ENCODE measurements at regions not wholly inside any gene's neighbourhood (a gene's known extent, or its start where the extent isn't known, plus 50 kb on each side); places are given as distances from the start of the nearest gene placed in this dataset.

DNA sequence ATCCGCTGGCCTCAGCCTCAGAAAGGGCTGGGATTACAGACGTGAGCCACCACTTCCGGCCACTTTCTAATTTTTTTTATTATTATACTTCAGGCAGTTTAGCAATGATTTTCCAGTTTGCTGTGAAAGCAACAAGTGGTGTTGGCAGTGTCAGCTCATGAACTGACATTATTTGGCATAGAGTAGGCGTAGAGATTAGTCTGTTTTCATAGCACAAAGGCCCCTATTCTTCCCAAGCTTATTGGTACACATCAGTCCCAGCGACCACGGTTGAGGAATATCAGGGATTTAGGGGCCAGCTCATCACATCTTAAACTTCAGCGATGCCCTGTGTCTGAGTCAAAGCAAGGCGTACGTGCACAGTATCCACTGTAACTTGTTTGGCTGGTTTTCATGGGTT, 53.0 kb upstream of the RASSF6 start (continued):
- TF ChIP-seq, protein P1, sequence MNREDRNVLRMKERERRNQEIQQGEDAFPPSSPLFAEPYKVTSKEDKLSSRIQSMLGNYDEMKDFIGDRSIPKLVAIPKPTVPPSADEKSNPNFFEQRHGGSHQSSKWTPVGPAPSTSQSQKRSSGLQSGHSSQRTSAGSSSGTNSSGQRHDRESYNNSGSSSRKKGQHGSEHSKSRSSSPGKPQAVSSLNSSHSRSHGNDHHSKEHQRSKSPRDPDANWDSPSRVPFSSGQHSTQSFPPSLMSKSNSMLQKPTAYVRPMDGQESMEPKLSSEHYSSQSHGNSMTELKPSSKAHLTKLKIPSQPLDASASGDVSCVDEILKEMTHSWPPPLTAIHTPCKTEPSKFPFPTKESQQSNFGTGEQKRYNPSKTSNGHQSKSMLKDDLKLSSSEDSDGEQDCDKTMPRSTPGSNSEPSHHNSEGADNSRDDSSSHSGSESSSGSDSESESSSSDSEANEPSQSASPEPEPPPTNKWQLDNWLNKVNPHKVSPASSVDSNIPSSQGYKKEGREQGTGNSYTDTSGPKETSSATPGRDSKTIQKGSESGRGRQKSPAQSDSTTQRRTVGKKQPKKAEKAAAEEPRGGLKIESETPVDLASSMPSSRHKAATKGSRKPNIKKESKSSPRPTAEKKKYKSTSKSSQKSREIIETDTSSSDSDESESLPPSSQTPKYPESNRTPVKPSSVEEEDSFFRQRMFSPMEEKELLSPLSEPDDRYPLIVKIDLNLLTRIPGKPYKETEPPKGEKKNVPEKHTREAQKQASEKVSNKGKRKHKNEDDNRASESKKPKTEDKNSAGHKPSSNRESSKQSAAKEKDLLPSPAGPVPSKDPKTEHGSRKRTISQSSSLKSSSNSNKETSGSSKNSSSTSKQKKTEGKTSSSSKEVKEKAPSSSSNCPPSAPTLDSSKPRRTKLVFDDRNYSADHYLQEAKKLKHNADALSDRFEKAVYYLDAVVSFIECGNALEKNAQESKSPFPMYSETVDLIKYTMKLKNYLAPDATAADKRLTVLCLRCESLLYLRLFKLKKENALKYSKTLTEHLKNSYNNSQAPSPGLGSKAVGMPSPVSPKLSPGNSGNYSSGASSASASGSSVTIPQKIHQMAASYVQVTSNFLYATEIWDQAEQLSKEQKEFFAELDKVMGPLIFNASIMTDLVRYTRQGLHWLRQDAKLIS (CRISPR knock-in tag; IDR thresholded peaks at IDR 0.05), result no peak
- TF ChIP-seq ZFP1 (CRISPR knock-in tag; IDR thresholded peaks at IDR 0.05) (no peak), ZNF724P (CRISPR knock-in tag; IDR thresholded peaks at IDR 0.05; ENCODE audit: borderline replicate concordance) (no peak), ZNF605 (CRISPR knock-in tag; IDR thresholded peaks at IDR 0.05) (no peak), ZNF264 (CRISPR knock-in tag; IDR thresholded peaks at IDR 0.05) (no peak), ZNF446 (CRISPR knock-in tag; IDR thresholded peaks at IDR 0.05) (no peak)
- TF ChIP-seq, protein P2, sequence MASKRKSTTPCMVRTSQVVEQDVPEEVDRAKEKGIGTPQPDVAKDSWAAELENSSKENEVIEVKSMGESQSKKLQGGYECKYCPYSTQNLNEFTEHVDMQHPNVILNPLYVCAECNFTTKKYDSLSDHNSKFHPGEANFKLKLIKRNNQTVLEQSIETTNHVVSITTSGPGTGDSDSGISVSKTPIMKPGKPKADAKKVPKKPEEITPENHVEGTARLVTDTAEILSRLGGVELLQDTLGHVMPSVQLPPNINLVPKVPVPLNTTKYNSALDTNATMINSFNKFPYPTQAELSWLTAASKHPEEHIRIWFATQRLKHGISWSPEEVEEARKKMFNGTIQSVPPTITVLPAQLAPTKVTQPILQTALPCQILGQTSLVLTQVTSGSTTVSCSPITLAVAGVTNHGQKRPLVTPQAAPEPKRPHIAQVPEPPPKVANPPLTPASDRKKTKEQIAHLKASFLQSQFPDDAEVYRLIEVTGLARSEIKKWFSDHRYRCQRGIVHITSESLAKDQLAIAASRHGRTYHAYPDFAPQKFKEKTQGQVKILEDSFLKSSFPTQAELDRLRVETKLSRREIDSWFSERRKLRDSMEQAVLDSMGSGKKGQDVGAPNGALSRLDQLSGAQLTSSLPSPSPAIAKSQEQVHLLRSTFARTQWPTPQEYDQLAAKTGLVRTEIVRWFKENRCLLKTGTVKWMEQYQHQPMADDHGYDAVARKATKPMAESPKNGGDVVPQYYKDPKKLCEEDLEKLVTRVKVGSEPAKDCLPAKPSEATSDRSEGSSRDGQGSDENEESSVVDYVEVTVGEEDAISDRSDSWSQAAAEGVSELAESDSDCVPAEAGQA (IDR thresholded peaks at IDR 0.05; ENCODE audit: low read depth), result no peak
- TF ChIP-seq, protein P2 (CRISPR knock-in tag; IDR thresholded peaks at IDR 0.05; ENCODE audit: borderline replicate concordance), result no peak
